GM12872 (cell line): ENCODE measurements at regions not wholly inside any gene's neighbourhood (a gene's known extent, or its start where the extent isn't known, plus 50 kb on each side); places are given as distances from the start of the nearest gene placed in this dataset.

ENCODE experiments used
- TF ChIP-seq, protein P1 (sequence below): IDR thresholded peaks from 3 replicates; pipeline ENCODE4 v1.5.1; 2011; ENCODE audit warnings: low read depth, mild to moderate bottlenecking, low read length, moderate library complexity; ENCODE audit not compliant: insufficient read depth

DNA sequence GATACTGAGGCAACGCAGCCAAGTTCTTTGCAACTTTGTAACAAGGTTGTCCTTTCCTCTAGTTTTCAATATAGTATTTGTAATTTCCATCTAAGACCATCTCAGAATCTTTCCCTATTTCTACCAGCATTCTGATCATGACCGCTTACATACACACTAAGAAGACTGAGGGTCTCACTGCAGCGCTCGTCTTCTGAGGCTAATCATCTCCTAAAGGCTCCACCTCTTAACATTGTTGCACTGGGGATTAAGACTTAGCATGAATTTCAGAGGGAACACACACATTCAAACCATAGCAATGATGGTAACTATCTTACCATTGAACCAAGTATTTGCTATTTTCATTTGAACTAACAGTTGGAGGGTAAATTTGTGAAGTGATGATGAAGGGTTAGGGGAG is 463.3 kb upstream of the CCDC54 start:
- TF ChIP-seq, protein P1, sequence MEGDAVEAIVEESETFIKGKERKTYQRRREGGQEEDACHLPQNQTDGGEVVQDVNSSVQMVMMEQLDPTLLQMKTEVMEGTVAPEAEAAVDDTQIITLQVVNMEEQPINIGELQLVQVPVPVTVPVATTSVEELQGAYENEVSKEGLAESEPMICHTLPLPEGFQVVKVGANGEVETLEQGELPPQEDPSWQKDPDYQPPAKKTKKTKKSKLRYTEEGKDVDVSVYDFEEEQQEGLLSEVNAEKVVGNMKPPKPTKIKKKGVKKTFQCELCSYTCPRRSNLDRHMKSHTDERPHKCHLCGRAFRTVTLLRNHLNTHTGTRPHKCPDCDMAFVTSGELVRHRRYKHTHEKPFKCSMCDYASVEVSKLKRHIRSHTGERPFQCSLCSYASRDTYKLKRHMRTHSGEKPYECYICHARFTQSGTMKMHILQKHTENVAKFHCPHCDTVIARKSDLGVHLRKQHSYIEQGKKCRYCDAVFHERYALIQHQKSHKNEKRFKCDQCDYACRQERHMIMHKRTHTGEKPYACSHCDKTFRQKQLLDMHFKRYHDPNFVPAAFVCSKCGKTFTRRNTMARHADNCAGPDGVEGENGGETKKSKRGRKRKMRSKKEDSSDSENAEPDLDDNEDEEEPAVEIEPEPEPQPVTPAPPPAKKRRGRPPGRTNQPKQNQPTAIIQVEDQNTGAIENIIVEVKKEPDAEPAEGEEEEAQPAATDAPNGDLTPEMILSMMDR, result no peak

GRCh38 chr3:106920609-106921008 is 456.6 kb upstream of the CCDC54 start:
- TF ChIP-seq, protein P1, result no peak

DNA sequence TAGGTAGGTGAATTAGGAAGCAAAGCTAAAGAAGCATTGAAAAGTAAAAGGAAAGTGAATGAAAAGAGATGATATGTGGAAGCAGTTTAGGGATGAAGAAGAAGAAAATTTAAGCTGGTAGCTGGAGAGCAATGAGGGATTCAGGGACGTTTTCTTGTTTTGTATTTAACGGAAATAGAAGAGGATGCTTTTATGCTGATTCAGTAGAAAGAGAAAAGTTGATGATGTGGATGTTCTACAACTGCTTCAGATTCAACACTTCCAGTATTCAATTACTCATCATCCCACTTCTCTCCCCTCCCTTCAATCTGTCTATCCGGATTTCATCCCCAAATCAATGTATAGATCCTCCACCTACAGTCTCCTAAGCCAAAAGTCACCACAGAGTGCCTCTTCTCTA is 448.2 kb upstream of the CCDC54 start:
- TF ChIP-seq, protein P1, result no peak

DNA sequence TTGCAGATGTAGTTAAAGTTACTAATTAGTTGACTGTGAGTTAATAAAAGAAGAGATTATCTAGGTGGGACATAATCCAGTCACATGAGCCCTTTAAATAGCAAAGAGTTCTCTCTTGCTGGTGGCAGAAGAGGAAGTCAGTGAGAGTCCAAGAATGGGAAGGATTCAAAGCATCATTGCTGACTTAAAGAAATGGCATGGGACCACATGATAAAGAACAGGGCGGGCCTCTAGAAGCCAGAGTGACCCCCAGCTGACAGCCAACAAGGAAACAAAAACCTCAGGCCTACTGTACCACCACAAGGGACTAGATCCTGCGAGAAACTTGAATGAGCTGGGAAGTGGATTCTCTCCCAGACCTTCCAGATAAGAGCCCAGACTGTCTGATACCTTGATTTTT is 447.2 kb upstream of the CCDC54 start:
- TF ChIP-seq, protein P1, result no peak

DNA sequence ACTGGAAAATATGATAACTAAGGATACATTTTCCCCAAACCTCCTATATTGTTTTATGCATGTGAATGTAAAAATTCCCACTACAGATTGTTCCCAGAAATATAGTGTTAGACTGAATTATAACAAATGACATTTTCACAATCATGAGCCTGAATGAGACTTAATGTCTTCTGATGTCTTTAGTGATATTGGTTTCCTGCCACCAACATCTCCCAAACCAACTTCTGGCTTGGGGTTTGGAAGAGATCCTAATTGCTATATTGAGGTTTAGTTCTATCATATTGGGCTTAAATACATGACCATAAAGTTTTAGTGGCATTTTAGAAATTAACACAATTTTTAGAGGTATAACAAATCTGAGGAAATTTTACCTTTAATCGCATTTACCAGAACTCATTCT is 445.3 kb upstream of the CCDC54 start:
- TF ChIP-seq, protein P1, result no peak

DNA sequence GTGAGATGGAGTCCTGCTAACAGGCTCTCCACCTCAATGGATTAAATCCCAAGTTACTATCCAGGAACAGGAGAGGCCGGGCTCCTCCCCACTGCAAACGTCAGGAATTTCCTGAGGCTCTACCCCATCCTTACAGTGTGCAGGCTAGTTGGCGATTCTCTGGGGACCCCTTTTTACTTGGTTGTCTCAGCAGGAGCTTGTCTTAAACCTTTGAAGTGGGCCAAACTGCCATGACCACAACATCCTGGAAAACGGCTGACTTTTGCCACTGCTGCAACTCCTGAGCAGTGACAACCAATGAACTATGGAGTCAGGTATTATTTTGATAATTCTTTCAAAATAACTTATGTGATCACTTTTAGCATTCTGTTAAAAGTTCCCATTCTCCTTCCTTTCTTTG is 440.9 kb upstream of the CCDC54 start:
- TF ChIP-seq, protein P1, result no peak

DNA sequence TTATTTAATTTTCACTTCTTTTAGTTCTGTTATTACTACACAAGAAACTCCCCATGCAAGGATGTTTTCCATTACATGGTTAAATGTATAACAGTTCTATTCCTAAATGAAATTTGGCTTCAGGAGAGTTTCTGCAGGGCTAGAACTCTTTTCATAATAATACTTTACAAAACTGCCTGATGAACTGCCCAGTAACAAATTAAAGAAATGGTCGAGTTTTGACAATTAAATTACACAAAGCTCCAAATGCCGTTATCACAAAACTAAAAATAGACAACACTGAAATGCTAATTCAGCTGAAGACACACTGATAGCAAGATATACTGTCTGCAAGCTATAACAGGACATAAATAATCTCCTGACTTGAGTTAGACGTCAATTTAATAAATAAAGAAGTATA is 435.2 kb upstream of the CCDC54 start:
- TF ChIP-seq, protein P1, result no peak

DNA sequence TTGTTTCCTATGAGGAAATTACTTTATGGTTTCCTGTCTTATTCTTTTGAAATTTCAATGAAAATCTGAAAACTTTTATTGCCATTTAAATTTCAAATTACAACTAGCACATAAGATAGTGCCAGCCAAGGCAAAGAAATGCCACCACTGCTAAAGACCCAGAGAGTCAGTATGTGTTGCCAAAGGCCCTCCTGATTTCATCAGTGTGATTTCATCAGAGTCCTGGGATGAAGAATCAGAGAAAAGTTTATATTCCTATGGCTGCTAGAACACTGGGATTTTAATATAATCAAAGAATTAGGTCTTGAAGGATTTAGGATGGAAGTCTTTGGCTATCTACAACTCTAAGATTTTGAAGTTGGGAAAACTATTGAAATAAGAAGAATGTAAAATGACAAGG is 434.2 kb upstream of the CCDC54 start:
- TF ChIP-seq, protein P1, result no peak
